NCI-H345 treated with DMSO at 0.1 percent for 48 hours (cell line): ENCODE measurements at regions not wholly inside any gene's neighbourhood (a gene's known extent, or its start where the extent isn't known, plus 50 kb on each side); places are given as distances from the start of the nearest gene placed in this dataset.
"Not testable (repeated sequence)": the region's sequence is repeated elsewhere in the genome, so short reads cannot be mapped to it uniquely, and the experiment has no call there.

ENCODE experiments used
- DNase-seq: peaks from one replicate; lab custom pipeline; 2025; ENCODE audit not compliant: unreplicated experiment; lab: John Stamatoyannopoulos, UW

GRCh38 chr2:240369335-240369734 is 66.1 kb upstream of the GPC1 start:
- no peak for DNase-seq

DNA sequence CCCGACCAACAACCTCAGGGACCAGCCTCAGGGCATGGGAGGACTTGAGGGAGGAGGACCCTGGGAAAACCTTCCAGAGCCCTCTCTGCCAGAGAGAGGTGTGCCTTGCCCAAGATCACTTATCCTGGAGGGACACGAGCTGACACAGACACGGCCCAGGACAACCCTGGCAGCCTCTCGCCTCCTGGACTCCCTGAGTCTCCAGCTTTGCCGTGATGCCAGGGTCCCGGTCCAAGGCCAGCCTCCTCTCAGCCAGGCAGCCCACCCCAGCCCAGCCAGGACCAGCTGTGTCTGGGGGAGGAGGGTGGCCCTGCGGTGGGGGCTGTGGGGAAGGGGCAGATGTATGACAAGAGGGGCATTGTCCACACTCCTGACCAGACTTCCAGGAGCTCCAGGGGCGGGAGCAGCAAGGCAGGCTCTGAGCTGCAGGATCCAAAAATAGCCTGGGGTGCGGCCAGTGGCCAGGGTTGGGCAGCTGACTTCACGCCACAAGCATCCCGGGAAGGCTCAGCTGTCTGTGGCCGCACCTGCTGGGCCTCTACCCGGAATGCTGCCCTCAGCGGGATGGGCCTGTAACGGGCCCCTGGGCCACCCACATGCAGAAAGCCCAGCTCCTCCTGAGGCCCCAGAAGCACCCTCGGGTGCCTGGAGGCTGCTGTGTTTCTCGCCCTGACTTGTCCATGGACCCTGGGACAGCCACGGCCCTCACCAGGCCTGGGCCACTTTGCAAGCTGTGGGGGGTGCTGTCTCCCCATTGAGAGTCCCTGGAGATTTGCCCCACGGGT is 65.5 kb upstream of the GPC1 start:
- DNase-seq: no peak

DNA sequence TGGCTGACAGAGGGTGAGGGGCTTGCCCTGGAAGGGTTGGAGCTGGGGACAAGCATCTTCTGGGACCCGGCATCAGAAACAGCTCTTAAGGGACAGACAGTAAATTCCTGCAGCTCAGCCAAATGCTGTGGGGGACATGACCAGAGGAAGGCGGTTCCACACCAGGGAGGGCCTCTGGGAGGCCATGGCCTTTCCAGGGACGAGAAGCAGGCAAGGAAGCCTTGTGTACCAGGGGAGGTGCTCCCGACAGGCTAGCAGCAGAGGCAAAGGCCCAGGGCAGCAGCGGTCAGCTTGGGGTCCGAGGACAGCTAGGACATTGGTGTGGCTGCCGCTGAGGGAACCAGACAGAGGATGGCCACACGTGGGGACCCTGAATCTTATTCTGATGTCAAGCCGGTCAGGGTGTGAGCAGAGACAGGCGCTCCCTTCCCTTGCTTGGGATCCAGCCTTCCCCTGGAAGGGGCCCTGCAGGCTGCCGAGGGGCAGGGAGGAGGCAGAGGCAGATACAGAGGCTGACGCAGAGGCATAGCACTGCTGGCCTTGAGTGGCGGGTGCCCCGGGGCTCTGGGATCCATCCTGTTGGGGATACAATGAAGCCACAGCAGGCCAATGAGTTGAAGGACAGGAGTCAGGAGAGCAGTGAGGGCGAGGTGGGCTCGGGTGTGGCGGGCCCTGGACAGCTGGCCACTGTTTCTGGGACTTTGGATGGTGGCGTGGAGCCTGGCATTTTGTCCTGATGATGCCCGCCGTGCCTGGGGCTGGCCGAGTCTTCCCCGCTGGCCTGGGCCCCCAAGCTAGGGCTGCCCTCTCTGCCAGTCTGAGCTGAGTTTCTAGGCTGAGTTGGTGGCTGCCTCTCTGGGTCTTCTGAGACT is 64.1 kb upstream of the GPC1 start:
- DNase-seq: no peak

DNA sequence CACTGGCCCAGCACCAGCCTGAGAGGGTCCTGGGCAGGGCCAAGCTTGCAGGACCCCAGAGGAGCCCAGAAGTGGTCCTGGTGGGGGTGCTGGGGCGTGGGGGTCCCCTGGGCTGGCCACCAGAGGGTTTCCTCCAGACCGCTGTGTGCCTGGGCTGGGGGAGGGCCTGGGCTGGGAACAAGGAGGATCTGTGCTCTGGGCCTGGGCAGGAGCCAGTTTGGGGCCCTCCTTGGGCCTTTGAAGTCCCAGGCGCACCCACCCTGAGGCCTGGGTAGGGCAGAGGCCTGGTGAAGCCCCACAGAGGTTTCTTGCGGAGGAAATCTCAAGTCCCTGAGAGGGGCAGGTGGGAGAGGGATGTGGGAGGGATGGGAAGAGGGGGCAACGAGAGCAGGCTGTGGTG is 63.4 kb upstream of the GPC1 start:
- DNase-seq: no peak

DNA sequence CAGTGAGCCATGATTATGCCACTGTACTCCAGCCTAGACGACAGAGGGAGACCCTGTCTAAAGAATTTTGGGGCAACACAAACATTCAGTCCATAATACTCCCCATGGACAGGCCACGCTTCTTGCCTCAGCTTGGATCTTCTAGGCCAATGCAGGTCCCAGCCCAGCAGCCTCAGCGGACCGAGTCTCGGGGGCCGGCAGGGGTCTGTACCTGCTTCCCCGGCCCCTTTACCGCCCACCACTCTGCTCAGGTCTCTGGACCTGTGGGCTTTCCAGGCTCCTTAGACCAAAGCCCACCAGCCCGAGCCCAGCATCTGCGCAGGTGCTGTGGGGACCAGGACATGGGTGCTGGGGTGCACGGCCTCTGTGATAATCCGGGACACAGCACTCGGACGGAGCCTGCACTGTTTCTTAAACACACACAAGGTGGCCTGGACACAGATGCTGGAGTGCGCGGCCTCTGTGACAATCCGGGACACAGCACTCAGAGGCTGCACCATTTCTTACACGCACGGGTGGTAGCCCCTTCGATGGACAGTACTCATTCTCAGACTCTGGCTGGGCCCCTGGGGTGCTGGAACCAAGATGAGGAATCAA is 62.1 kb upstream of the GPC1 start:
- no peak for DNase-seq

DNA sequence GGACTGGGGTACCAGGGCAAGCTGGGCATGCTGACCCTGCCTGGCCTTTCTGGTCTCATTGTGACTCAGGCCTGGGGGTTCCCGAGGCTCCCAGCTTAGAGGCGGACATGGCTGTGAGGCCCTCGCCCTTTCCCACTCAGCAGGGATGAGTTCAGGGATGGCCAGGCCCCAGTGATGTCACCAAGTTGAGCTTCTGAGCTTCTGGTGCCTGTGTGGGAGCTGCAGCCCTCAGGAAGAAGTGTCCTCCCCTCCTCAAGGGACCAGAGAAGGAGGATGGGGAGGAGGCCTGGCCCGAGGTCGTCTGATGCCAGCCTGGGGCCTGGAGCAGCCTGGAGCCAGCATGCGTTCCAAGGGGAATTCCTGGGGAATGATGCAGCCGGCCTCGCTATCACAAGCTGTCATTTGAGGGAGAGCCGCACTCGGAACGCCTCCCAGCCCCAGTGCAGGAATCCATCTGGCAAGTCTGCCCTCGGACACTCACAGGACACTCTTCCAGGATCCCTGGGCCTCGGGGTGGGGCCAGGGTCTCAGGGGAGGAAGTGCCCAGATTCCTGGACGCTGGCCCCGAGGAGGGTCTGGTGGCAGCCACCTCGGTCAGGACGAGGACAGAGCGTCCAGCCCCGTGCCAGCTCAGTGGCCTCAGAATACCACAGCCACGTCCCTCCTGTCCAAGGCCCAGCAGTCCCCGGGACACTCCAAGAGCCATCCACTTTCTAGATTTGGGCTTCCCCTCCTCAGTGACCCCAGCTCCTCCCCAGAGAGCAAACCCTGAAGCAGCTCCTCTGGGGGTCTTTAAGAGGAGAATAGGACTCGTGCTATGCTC is 61.2 kb upstream of the GPC1 start:
- no peak for DNase-seq

DNA sequence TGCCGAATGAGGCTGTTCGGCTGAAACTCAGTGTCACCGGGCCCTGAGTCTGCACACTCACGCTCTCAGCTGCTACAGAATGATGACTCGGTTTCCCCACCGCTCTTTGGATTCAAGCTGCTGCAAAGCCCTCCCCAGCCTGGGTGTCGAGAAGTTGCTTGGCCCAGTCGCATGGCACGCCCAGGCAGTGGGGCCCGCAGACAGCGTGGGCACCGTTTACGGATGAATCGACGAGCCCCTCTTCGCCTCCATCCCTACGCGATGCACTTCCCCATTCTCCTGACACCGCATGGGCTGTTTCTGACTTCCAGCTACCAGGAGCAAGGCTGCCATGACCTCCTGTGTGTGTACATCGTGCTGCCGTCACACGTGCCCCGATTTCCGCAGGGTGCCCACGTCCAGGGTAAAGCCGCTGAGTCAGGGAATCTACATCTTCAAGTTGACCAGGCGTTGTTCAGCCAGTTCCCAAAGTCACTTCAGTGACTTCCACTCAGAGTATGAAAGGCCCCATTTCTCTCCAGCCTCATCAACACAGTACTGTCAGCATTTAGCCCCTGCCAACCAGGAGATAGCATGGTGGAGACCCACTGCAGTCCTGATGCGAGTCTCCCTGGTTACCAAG is 60.3 kb upstream of the GPC1 start:
- no peak for DNase-seq

- DNase-seq: no peak
Measured at GRCh38 chr2:240376739-240377138, 58.7 kb upstream of the GPC1 start.

DNA sequence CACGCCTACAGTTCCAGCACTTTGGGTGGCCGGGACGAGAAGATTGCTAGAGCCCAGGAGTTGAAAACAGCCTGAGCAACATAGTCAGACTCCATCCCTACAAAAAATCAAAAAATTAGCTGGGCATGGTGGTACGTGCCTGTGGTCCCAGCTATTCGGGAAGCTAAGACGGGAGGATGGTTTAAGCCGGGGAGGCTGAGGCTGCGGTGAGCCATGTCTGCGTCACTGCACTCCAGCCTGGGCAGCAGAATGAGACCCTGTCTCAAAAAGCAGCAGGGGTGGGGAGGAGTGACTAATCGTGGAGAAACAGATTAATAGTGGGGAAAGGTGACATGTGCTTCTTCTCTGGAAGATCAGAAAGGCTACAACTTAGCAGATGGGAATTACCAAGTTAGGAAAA is 58.1 kb upstream of the GPC1 start:
- DNase-seq: no peak

DNA sequence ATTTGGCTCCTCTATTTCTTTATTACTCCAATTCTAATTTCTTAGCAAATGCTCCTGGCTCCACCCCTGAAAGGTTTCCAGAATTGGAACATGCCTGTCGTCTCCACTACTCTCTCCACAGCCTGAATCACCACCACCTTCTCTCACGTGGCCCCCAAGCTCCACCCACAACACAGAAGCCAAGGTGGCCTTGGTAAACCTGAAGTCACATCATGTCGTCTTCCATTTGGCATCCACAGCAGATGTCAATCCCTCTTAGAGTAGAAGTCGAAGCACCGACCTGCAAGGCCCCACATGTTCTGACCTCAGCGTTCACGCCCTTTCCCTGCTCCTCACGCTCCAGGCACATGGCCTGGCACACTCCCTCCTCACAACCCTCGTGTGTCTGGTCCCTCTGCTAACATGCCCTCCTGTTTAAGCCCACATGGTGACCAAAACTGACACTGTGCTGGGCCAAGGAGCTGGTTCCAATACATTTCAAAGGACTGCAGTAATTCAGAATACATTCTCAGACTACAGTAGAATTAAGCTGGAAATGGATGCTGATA is 56.3 kb upstream of the GPC1 start:
- no peak for DNase-seq

DNA sequence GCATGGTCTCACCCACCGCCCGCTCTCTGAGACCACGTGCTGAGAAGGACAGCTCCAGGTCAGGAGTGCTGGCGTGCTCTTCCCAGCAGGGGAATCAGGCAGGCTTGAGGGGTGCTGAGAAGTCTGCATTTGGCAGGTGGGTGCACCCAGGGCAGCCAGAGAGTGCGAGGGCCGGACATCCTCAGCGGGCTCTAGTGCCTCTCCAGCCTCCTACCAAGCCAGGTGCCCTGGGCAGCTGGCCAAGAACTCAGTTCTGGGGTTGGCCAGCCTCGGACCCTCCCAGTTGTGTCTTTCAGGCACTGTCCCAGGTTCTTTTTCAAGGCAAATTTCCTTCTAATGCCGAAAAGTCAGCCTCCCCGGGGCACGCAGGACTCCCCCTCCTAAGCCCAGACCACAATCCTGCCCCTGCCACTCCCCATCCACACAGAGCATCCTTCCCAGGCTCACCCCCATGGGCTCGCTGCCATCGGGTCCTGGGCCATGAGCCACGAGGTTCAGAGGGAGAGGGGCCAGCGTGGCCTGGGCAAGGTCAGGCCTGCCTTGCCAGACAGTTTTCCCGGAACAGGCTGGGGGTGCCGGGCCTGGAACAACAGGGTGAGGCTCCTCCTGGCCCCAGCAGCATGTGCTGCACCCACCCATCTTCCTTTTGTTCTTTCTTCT is 52.2 kb upstream of the GPC1 start:
- no peak for DNase-seq

DNA sequence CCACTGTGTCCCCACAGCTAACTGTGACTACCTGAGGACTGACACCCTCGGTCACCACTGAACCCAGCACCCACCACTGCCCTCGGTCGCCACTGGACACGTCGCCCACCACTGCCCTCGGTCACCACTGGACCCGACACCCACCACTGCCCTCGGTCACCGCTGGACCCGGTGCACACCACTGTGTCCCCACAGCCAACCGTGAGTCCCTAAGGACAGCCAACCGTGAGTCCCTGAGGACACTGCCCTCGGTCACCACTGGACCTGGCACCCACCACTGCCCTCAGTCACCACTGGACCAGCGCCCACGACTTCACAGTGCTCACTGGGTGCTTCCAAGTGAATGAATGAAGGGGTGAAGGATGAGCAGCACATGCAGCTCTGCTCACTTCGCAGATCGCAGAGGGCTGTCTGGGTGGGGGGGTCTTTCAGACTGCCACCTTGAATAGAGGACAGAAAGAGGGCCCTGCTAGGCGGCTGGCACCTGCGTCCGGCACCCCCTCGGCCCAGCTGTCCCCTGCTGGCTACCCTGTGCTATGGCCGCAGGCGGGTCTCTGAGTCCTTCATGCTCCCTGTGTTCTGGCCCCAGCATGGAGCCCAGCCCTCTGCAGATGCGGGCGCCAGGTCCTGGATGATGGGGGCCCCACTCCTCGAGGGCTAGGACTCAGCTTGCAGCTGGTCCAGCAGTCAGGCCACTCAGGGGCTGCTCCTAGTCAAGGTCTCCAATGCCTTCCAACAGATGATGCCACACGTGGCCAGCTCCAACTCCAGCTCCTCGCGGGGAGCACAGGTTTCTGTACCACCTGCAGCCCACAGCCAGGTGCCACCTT is 51.4 kb upstream of the GPC1 start:
- DNase-seq: no peak

DNA sequence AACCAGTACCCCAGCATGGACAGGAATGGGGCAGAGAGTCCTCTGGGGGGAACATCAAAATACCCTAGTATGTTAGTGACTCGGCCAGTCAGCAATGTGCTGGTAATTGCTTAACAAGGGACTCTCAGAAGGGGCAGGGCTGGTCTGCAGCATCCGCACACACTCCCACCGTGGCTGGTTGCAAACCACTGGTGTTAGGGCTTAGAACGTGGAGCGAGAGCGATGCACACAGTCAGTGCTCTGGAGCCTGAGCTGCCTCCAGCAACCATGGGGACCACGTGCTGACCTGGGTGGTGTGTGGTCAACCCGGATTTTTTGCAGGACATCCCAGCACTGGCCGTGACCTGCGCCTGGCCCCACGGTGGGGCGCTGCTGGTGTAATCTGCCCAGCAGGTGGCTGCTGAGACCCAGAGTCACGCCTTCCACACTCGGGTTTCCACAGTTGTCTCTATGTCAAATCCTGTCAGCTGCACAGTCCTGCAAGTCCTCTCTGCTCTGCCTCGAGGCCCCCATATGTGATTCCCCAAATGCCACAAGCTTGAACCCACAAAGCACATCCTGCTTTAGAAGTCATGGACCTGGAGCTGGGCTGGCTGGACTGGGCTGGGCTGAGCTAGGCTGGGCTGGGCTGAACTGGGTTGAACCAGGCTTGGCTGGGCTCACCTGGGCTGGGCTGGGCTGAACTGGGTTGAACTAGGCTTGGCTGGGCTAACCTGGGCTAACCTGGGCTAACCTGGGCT is 50.6 kb upstream of the GPC1 start:
- no peak for DNase-seq

DNA sequence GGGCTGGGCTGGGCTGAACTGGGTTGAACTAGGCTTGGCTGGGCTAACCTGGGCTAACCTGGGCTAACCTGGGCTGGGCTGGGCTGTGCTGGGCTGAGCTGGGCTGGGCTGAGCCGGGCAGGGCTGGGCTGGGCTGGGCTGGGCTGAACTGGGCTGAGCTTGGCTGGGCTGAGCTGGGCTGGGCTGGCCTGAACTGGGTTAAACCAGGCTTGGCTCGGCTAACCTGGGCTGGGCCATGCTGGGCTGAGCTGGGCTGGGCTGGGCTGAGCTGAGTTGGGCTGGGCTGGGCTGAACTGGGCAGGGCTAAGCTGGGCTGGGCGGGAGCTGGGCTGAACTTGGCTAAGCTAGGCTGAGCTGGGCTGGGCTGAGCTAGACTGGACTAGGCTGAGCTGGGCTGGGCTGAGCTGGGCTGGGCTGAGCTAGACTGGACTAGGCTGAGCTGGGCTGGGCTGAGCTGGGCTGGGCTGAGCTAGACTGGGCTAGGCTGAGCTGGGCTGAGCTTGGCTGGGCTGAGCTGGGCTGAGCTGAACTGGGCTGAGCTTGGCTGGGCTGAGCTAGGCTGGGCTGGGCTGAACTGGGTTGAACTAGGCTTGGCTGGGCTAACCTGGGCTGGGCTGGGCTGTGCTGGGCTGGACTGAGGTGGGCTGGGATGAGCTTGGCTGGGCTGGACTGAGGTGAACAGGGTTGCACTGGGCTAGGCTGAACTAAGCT is 49.9 kb upstream of the GPC1 start:
- not testable (repeated sequence) for DNase-seq
